ENCODE measurements at regions not wholly inside any gene's neighbourhood (a gene's known extent, or its start where the extent isn't known, plus 50 kb on each side); places are given as distances from the start of the nearest gene placed in this dataset.

GRCh38 chr7:124532166-124532565 is 233.4 kb downstream of the GPR37 start:
- Histone ChIP-seq H3K9me3 (ENCODE audit: insufficient read depth, low read length, severe bottlenecking) (peaks cover 6% of the 10 kb centered on the region), H3K9ac (ENCODE audit: low read depth, low read length) (no peak overlapping the region), H3K4me2 (ENCODE audit: insufficient read depth, low read length) (no peak overlapping the region), H4K20me1 (ENCODE audit: insufficient read depth, low read length) (no peaks in the 10 kb centered on the region), H3K27ac (ENCODE audit: low read length) (no peak overlapping the region), H3K36me3 (ENCODE audit: insufficient read depth, low read length) (no peaks in the 10 kb centered on the region), H2AFZ (ENCODE audit: low read depth, low read length) (no peak overlapping the region), H3K4me1 (ENCODE audit: insufficient read depth, low read length) (no peaks in the 10 kb centered on the region), H3K79me2 (ENCODE audit: insufficient read depth, low read length) (no peaks in the 10 kb centered on the region), H3K4me3 (ENCODE audit: low read depth in 1 of 2, low read length in 2 of 2) (no peak overlapping the region), H3K27me3 (ENCODE audit: insufficient read depth, low read length, poor library complexity) (no peaks in the 10 kb centered on the region)
- no peak for TF ChIP-seq CTCF (IDR thresholded peaks at IDR 0.05; ENCODE audit: borderline replicate concordance, extremely low read depth, low read length, poor library complexity, severe bottlenecking)
- TF ChIP-seq EZH2 (IDR thresholded peaks at IDR 0.05; ENCODE audit: borderline replicate concordance, low read depth, low read length, severe bottlenecking) = no peak
- no peak for ATAC-seq (ENCODE audit: insufficient read depth, low read depth)
- no peak for DNase-seq

- Histone ChIP-seq H3K79me2 (ENCODE audit: insufficient read depth, low read length) (no peaks in the 10 kb centered on the region), H2AFZ (ENCODE audit: low read depth, low read length) (no peak overlapping the region)
Measured at GRCh38 chr7:124516911-124517310, 248.7 kb downstream of the GPR37 start.

DNA sequence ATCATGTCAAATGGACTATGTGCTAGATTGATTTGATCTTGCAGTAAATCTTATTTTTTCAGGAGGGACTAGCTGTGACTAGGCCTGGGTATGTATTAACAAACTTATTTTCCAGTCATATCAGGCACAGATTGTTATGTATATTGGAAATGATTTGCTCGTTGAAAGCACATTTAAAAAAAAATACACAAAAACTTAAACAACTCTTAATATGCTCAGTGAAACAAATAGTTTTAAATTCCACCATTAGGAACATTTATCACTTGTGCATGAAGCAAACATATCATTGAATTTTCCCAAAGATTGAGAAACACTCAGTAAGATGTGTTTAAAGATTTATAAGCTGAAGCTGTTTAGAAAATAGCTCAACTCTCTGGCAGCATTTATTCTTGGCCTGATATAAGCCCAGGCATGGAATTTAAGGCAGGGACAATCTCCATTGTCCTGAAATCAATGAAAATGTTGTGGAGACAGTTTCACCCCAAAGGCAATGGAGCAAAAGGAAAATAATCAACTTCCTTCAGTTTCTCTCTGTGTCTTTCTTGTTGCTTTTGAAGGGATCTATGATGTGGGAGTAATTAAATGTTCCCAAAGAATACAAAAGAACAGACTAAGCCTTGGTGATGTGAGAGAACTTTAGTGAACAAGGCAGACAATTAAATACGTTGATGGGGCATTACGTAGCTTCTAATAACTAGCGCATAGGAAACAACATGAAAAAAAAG is 250.3 kb downstream of the GPR37 start:
- Histone ChIP-seq H3K27me3 (ENCODE audit: insufficient read depth, low read length, poor library complexity) (no peaks in the 10 kb centered on the region), H3K4me1 (ENCODE audit: insufficient read depth, low read length) (no peaks in the 10 kb centered on the region), H3K27ac (ENCODE audit: low read length) (no peak overlapping the region), H3K4me2 (ENCODE audit: insufficient read depth, low read length) (no peak overlapping the region), H4K20me1 (ENCODE audit: insufficient read depth, low read length) (no peaks in the 10 kb centered on the region), H3K4me3 (ENCODE audit: low read depth in 1 of 2, low read length in 2 of 2) (no peak overlapping the region), H2AFZ (ENCODE audit: low read depth, low read length) (no peak overlapping the region), H3K36me3 (ENCODE audit: insufficient read depth, low read length) (no peaks in the 10 kb centered on the region), H3K9me3 (ENCODE audit: insufficient read depth, low read length, severe bottlenecking) (no peaks in the 10 kb centered on the region), H3K9ac (ENCODE audit: low read depth, low read length) (no peak overlapping the region), H3K79me2 (ENCODE audit: insufficient read depth, low read length) (no peaks in the 10 kb centered on the region)
- TF ChIP-seq EZH2 (IDR thresholded peaks at IDR 0.05; ENCODE audit: borderline replicate concordance, low read depth, low read length, severe bottlenecking) = no peak
- no peak for TF ChIP-seq CTCF (IDR thresholded peaks at IDR 0.05; ENCODE audit: borderline replicate concordance, extremely low read depth, low read length, poor library complexity, severe bottlenecking)
- no peak for ATAC-seq (ENCODE audit: insufficient read depth, low read depth)
- no peak for DNase-seq

More at GRCh38 chr7:124516911-124517310, 248.7 kb downstream of the GPR37 start:
- Histone ChIP-seq H3K9ac (ENCODE audit: low read depth, low read length) (no peak overlapping the region), H3K27me3 (ENCODE audit: insufficient read depth, low read length, poor library complexity) (no peaks in the 10 kb centered on the region), H3K4me1 (ENCODE audit: insufficient read depth, low read length) (no peaks in the 10 kb centered on the region), H3K4me3 (ENCODE audit: low read depth in 1 of 2, low read length in 2 of 2) (no peak overlapping the region), H3K36me3 (ENCODE audit: insufficient read depth, low read length) (no peaks in the 10 kb centered on the region), H3K4me2 (ENCODE audit: insufficient read depth, low read length) (no peak overlapping the region), H3K27ac (ENCODE audit: low read length) (no peak overlapping the region), H4K20me1 (ENCODE audit: insufficient read depth, low read length) (no peaks in the 10 kb centered on the region), H3K9me3 (ENCODE audit: insufficient read depth, low read length, severe bottlenecking) (no peaks in the 10 kb centered on the region)
- DNase-seq (no peak), ATAC-seq (ENCODE audit: insufficient read depth, low read depth) (no peak)
- TF ChIP-seq CTCF (IDR thresholded peaks at IDR 0.05; ENCODE audit: borderline replicate concordance, extremely low read depth, low read length, poor library complexity, severe bottlenecking) = no peak
- no peak for TF ChIP-seq EZH2 (IDR thresholded peaks at IDR 0.05; ENCODE audit: borderline replicate concordance, low read depth, low read length, severe bottlenecking)
